Neuronal stem cell (in vitro differentiated cells): ENCODE measurements at regions not wholly inside any gene's neighbourhood (a gene's known extent, or its start where the extent isn't known, plus 50 kb on each side); places are given as distances from the start of the nearest gene placed in this dataset.

Experiments
- DNase-seq: peaks from one replicate; pipeline ENCODE4 v3.0.0-alpha.2; 2013; ENCODE audit warnings: low spot score
- H2AFZ ChIP-seq: one replicate; pipeline ENCODE4 v1.6.1; 2013; ENCODE audit warnings: mild to moderate bottlenecking, low read length, inconsistent platforms
- H2AK5ac ChIP-seq: 2 replicates; pipeline ENCODE4 v1.6.1; 2013; ENCODE audit warnings: low read depth, mild to moderate bottlenecking, inconsistent platforms, low read length, moderate library complexity, mixed read lengths
- H2BK120ac ChIP-seq: 2 replicates; pipeline ENCODE4 v1.6.1; 2013; ENCODE audit warnings: low read depth, mild to moderate bottlenecking, inconsistent platforms, low read length, moderate library complexity, mixed read lengths
- H2BK12ac ChIP-seq: one replicate; pipeline ENCODE4 v1.6.1; 2013; ENCODE audit warnings: low read length, inconsistent platforms
- H2BK15ac ChIP-seq: 2 replicates; pipeline ENCODE4 v1.6.1; 2013; ENCODE audit warnings: mild to moderate bottlenecking, low read length, inconsistent platforms, mixed read lengths
- H2BK5ac ChIP-seq: one replicate; pipeline ENCODE4 v1.6.1; 2013; ENCODE audit warnings: inconsistent platforms, mild to moderate bottlenecking, low read length, moderate library complexity
- H3K14ac ChIP-seq: one replicate; pipeline ENCODE4 v1.6.1; 2013; ENCODE audit warnings: low read length, inconsistent platforms
- H3K18ac ChIP-seq: 2 replicates; pipeline ENCODE4 v1.6.1; 2013; ENCODE audit warnings: low read length, inconsistent platforms
- H3K23ac ChIP-seq: 2 replicates; pipeline ENCODE4 v1.6.1; 2013; ENCODE audit warnings: low read depth, mild to moderate bottlenecking, mixed read lengths, low read length, inconsistent platforms; ENCODE audit not compliant: poor library complexity
- H3K27ac ChIP-seq: replicated peaks from 3 replicates; pipeline ENCODE4 v1.5.1; 2013; ENCODE audit warnings: low read length, inconsistent platforms
- H3K27me3 ChIP-seq, 3 experiments: 2 replicates each; pipeline ENCODE4 v1.6.1; 2013; ENCODE audit warnings: low read length in 3 of 3, mild to moderate bottlenecking in 2 of 3, inconsistent platforms in 1 of 3, low read depth in 1 of 3, mixed read lengths in 1 of 3, moderate library complexity in 1 of 3; ENCODE audit not compliant: control insufficient read depth in 3 of 3, insufficient read depth in 3 of 3
- H3K36me3 ChIP-seq, 2 donors: replicated peaks in 1 of 2; 2 replicates each; pipeline ENCODE4 v1.6.1; 2013; ENCODE audit warnings: low read length in 2 of 2; ENCODE audit not compliant: control insufficient read depth in 2 of 2, insufficient read depth in 2 of 2
- H3K4ac ChIP-seq: 2 replicates; pipeline ENCODE4 v1.6.1; 2013; ENCODE audit warnings: inconsistent platforms, mild to moderate bottlenecking, low read length, moderate library complexity
- H3K4me1 ChIP-seq, 2 donors: 1 replicate in 1 of 2; 2 replicates in 1 of 2; pipeline ENCODE4 v1.6.1; 2013; ENCODE audit warnings: low read length in 2 of 2, low read depth in 1 of 2; ENCODE audit not compliant: control insufficient read depth in 2 of 2, insufficient read depth in 1 of 2
- H3K4me2 ChIP-seq: one replicate; pipeline ENCODE4 v1.6.1; 2013; ENCODE audit warnings: mild to moderate bottlenecking, low read length, inconsistent platforms; ENCODE audit not compliant: insufficient read depth, poor library complexity, severe bottlenecking
- H3K4me3 ChIP-seq, 2 donors: 2 replicates each; pipeline ENCODE4 v1.5.1; 2013; ENCODE audit warnings: low read length in 2 of 2, mild to moderate bottlenecking in 2 of 2, inconsistent platforms in 1 of 2, moderate library complexity in 1 of 2
- H3K79me1 ChIP-seq: one replicate; pipeline ENCODE4 v1.6.1; 2013; ENCODE audit warnings: low read depth, mild to moderate bottlenecking, inconsistent platforms, low read length, moderate library complexity
- H3K9ac ChIP-seq: one replicate; pipeline ENCODE4 v1.6.1; 2013; ENCODE audit warnings: mild to moderate bottlenecking, low read depth, low read length, inconsistent platforms; ENCODE audit not compliant: poor library complexity
- H3K9me3 ChIP-seq, 2 donors: replicated peaks in 1 of 2; 2 replicates each; pipeline versions ENCODE3 to v1.6.1; 2013; ENCODE audit warnings: low read length in 2 of 2, mild to moderate bottlenecking in 2 of 2, inconsistent platforms in 1 of 2, low read depth in 1 of 2, mixed read lengths in 1 of 2, moderate library complexity in 1 of 2; ENCODE audit not compliant: control insufficient read depth in 2 of 2, insufficient read depth in 1 of 2
- H4K8ac ChIP-seq: one replicate; pipeline ENCODE4 v1.6.1; 2013; ENCODE audit warnings: low read depth, mild to moderate bottlenecking, inconsistent platforms, low read length, moderate library complexity
- H4K91ac ChIP-seq: one replicate; pipeline ENCODE4 v1.6.1; 2013; ENCODE audit warnings: low read length, low read depth, mild to moderate bottlenecking, inconsistent platforms; ENCODE audit not compliant: poor library complexity
- whole genome bisulfite sequencing, 2 donors: extraction: QIAGEN DNeasy Blood & Tissue Kit; methylation state at CpG; one replicate each; pipeline ENCODE4 v1.1.7; 2013; ENCODE audit warnings: missing lambda C conversion rate in 2 of 2, mixed read lengths in 1 of 2; ENCODE audit not compliant: insufficient read length in 2 of 2, insufficient replicate concordance in 1 of 2; ENCODE audit errors: extremely low coverage in 2 of 2; 5-methylcytosine and 5-hydroxymethylcytosine counted together

DNA sequence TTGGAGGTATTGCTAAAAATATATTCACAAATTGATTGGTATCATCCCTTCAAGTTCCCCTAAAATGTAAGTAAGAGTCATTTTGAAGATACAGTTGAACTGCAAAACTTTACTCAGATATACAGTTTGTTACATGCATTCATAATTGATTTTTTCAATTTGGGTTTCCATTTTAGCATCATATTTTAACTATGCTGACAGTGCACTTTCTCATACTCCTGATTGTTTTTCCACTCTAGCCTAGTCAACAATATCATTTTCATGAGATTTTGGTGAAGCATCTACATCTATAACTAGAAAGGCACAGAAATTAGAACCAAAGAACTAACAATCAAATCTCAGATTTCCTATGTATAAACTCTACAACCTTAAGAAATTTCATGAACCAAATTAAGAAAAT, 2850.4 kb upstream of the PCDH20 start:
- Histone ChIP-seq H2BK12ac (no peak overlapping the region), H2AFZ (no peak overlapping the region), H3K4ac (no peak overlapping the region), H2BK120ac (no peak overlapping the region), H3K79me1 (no peaks in the 10 kb centered on the region), H3K14ac (no peak overlapping the region), H3K9me3 (peaks cover 0 to 6% of the 10 kb centered on the region in 2 donors), H3K36me3 (no peaks in the 10 kb centered on the region), H2BK5ac (no peak overlapping the region), H3K23ac (no peak overlapping the region), H3K4me2 (no peak overlapping the region), H3K18ac (no peak overlapping the region), H4K8ac (no peak overlapping the region), H3K27ac (no peak overlapping the region), H3K27me3 (no peaks in the 10 kb centered on the region), H3K9ac (no peak overlapping the region), H3K4me1 (no peaks in the 10 kb centered on the region), H3K4me3 (no peak overlapping the region), H2BK15ac (no peak overlapping the region), H4K91ac (no peak overlapping the region), H2AK5ac (no peak overlapping the region)
- no peak for DNase-seq

DNA sequence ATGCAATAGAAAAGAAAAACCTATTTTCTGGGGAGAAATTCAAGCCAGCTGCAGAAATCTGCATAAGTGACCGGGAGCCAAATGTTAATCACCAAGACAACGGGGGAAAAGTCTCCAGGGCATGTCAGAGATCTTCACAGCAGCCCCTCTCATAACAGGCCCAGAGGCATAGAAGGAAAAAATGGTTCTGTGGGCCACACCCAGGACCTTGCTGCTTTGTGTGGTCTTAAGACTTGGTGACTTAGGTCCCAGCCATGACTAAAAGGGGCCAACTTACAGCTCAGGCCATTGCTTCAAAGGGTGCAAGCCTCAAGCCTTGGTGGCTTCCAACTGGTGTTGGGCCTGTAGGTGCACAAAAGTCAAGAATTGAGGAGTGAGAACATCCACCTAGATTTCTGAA, 2847.6 kb upstream of the PCDH20 start:
- Histone ChIP-seq H2BK120ac (no peak overlapping the region), H3K27ac (no peak overlapping the region), H2BK5ac (no peak overlapping the region), H2AFZ (no peak overlapping the region), H3K9me3 (peaks cover 0 to 6% of the 10 kb centered on the region in 2 donors), H2AK5ac (no peak overlapping the region), H3K9ac (no peak overlapping the region), H3K27me3 (no peaks in the 10 kb centered on the region), H4K8ac (no peak overlapping the region), H3K79me1 (no peaks in the 10 kb centered on the region), H3K4me3 (no peak overlapping the region), H3K4ac (no peak overlapping the region), H2BK12ac (no peak overlapping the region), H3K36me3 (no peaks in the 10 kb centered on the region), H2BK15ac (no peak overlapping the region), H3K4me1 (no peaks in the 10 kb centered on the region), H3K23ac (no peak overlapping the region), H3K14ac (no peak overlapping the region), H3K4me2 (no peak overlapping the region), H3K18ac (no peak overlapping the region), H4K91ac (no peak overlapping the region)
- WGBS, 2 donors = no CpG with 5 or more reads among the region's 2 CpGs
- DNase-seq = no peak

DNA sequence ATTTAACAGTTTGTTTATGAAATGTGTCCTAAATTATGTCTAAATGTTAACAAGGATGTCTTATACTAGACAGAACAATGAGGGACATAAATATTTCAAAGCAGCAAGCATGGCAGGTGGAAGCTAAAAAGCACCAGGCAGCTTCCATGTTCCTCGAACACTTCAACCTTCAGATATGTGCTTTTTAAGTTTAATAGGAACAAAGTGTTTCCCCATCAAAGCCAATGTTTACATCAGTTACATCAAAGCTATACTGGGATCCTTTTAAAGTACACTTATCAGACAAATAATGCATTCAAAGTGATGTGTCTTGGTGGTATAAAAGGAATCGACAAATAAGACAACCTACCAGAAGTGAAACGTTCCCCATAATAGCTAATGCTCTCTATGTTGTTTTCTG, 2841.1 kb upstream of the PCDH20 start:
- no peak overlapping the region for H2AK5ac ChIP-seq
- H2BK5ac ChIP-seq = no peak overlapping the region
- no peak overlapping the region for H4K91ac ChIP-seq
- H3K4me3 ChIP-seq = no peak overlapping the region
- DNase-seq = no peak
- H3K9me3 ChIP-seq = no peaks in the 10 kb centered on the region
- H3K9ac ChIP-seq = no peak overlapping the region
- H4K8ac ChIP-seq = no peak overlapping the region
- H3K27me3 ChIP-seq = no peaks in the 10 kb centered on the region
- no CpG with 5 or more reads among the region's 3 CpGs for WGBS, 2 donors
- H3K4me2 ChIP-seq = no peak overlapping the region
- H3K36me3 ChIP-seq = no peaks in the 10 kb centered on the region
- no peak overlapping the region for H3K4ac ChIP-seq
- no peak overlapping the region for H3K23ac ChIP-seq
- no peak overlapping the region for H3K18ac ChIP-seq
- H2BK120ac ChIP-seq = no peak overlapping the region
- H3K4me1 ChIP-seq = no peaks in the 10 kb centered on the region
- H2BK12ac ChIP-seq = no peak overlapping the region
- H3K27ac ChIP-seq = no peak overlapping the region
- H2AFZ ChIP-seq = peak overlapping the region; percentile 51
- no peak overlapping the region for H2BK15ac ChIP-seq
- H3K79me1 ChIP-seq = no peaks in the 10 kb centered on the region
- no peak overlapping the region for H3K14ac ChIP-seq

DNA sequence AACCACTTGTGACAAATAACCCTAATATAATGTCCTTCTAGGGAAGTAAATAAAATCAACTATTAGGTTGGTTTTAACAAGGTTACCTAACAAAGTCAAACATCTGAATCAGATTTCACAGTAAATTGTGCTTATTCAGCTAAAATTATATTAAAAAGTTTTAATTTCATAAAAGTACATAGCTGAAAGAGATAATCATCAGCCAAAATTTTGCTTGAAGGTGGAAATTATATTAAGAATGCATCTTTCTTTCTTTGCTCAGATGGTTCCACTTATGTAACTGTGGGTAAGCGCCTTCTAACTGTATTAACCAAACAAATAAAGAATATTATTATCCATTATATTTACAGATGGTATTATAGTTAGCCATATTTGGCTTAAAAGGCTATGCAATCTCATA, 2840.3 kb upstream of the PCDH20 start:
- Histone ChIP-seq H3K27me3 (no peaks in the 10 kb centered on the region), H3K18ac (no peak overlapping the region), H2BK5ac (no peak overlapping the region), H3K27ac (no peak overlapping the region), H3K4ac (no peak overlapping the region), H2BK120ac (no peak overlapping the region), H3K36me3 (no peaks in the 10 kb centered on the region), H2AFZ (no peak overlapping the region), H2BK15ac (no peak overlapping the region), H3K9ac (no peak overlapping the region), H4K8ac (no peak overlapping the region), H3K4me3 (no peak overlapping the region), H4K91ac (no peak overlapping the region), H2BK12ac (no peak overlapping the region), H3K79me1 (no peaks in the 10 kb centered on the region), H3K23ac (no peak overlapping the region), H3K4me2 (no peak overlapping the region), H3K14ac (no peak overlapping the region), H2AK5ac (no peak overlapping the region), H3K4me1 (no peaks in the 10 kb centered on the region), H3K9me3 (no peaks in the 10 kb centered on the region)
- no peak for DNase-seq
- WGBS, 2 donors = no CpG with 5 or more reads among the region's 1 CpG
